ENCODE measurements at regions not wholly inside any gene's neighbourhood (a gene's known extent, or its start where the extent isn't known, plus 50 kb on each side); places are given as distances from the start of the nearest gene placed in this dataset.

DNA sequence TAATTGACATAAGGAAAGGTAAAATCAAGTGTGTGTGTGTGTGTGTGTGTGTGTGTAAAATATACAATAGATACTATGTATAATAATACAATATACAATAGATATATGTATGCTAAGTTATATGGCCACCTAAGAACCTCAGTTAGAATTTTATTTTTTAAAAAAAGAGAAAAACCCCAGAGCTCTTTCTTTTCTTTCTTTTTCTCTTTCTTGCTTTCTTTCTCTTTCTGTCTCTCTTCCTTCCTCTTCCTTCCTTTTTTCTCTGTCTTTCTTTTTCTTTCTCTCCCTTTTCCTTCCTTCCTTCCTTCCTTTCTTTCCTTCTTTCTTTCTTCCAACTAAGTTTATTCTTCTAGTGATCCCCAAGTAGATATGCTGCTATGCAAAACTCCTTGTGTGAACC lies 64.6 kb upstream of the FN1 start:
- DNase-seq (ENCODE audit: low spot score) = no peak

GRCh38 chr2:215499331-215499730 lies 63.5 kb upstream of the FN1 start:
- DNase-seq (ENCODE audit: low spot score) = no peak

DNA sequence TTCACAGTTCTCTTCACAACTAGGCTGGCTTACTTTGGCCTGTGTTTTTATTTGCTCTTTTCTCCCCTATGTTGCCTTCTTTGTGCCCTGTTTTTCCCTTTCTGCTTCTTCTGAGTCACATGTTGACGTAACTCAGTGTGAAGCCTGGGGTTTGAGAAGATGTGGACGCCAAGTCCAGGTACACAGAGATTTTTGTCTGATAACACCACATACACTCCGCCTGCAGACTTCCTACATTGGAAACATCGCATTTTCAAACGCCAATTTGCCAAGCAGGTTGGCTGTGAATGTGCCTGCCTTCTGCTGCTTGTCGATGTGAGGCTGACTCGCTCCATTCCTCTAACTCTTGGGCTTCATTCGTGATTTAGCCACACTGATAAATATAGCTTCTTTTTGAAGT lies 62.6 kb upstream of the FN1 start:
- DNase-seq (ENCODE audit: low spot score) = no peak

- no peak for DNase-seq (ENCODE audit: low spot score)
Measured at GRCh38 chr2:215493376-215493775, 57.5 kb upstream of the FN1 start.

DNA sequence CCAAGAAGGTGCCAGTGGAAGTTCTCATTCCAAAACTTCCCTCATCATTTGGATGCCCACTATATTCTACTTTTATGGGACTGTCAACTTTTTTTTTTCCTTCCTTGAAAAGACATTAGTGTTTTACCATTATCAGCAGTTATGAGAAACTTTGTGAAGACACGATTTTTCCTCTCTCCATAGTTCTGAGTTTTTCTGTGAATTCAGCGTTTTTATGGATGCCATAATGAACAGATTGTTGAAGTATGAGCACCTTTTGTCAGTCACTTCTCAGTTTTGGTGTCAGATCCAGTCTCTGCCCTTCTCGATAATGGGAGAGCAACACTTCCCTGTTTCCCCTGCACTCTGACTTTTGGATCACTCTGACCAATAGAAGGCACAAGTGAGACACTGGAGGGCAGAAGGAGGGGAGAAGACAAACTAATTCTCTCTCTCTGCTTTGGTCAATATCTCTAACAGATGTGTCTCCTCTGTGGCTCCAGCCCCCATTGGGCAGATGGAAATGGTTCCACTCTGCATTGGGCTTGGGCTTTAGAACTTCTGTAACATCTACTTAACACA lies 53.5 kb upstream of the FN1 start:
- no peak for DNase-seq (ENCODE audit: low spot score)

- DNase-seq (ENCODE audit: low spot score) = no peak
Measured at GRCh38 chr2:215487002-215487372, 51.1 kb upstream of the FN1 start.

DNA sequence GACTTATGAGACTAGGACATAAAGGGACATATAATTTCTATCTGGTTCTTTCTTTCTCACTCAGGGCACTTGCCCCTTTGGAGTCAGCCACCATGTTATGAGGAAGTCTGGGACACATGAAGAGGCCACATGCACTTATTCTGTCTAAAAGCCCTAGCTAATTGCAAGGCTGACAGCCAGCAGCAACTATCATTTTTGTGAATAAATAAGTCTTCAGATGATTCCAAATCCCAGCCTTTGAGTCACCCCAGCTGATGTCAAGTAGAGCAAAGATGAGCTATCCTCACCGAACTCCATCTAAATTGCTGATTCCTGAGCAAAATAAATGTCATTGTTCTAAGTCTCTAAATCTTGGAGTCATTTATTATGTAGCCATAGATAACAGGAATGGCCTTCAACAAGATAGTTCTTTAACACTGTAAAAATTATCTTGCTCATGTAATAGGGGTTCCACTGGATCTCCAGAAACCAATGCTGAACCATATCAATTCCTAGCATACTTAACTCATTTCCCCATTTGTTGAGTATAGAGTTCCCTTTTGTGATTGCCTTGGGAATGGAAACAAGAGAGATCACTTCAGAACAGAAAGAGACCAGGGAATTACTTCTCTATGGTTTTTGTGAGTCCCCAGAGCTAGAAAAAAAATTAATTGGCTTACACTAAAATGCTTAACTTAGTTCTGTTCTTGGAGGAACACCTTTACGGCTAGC lies 50.6 kb upstream of the FN1 start:
- DNase-seq (ENCODE audit: low spot score) = no peak
